ENCODE measurements at regions not wholly inside any gene's neighbourhood (a gene's known extent, or its start where the extent isn't known, plus 50 kb on each side); places are given as distances from the start of the nearest gene placed in this dataset.
"Not testable (repeated sequence)": the region's sequence is repeated elsewhere in the genome, so short reads cannot be mapped to it uniquely, and the experiment has no call there.

DNA sequence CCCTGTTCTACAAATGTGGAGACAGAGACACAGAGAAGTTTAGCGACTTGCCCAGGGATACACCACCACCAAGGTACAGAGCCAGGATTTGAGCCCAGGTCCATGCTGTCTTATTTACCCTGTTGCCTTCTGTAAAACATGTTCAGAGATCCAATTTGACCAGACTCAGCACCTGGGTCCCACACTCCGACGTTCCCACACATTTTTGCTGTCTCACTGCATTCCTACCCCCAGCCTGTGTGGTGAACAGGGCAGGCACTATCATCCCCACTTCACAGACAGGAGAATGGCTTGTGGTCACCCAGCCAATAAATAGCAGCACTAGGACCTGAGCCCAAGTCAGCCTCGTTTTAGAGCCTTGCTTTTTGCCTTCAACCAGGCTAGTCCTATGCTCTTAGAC lies 102.8 kb downstream of the PJA1 start:
- DNase-seq (ENCODE audit: low spot score in 2 of 2) (no peak), ATAC-seq (ENCODE audit: low read depth) (no peak)
- no peaks in the 10 kb centered on the region for H3K9me3 Mint-ChIP-seq
- H3K4me1 Mint-ChIP-seq = no peaks in the 10 kb centered on the region
- no peak overlapping the region for H3K27ac Mint-ChIP-seq
- peaks cover 1% of the 10 kb centered on the region for H3K27me3 Mint-ChIP-seq
- no peak overlapping the region for H3K4me3 Mint-ChIP-seq
- H3K36me3 Mint-ChIP-seq = no peaks in the 10 kb centered on the region

DNA sequence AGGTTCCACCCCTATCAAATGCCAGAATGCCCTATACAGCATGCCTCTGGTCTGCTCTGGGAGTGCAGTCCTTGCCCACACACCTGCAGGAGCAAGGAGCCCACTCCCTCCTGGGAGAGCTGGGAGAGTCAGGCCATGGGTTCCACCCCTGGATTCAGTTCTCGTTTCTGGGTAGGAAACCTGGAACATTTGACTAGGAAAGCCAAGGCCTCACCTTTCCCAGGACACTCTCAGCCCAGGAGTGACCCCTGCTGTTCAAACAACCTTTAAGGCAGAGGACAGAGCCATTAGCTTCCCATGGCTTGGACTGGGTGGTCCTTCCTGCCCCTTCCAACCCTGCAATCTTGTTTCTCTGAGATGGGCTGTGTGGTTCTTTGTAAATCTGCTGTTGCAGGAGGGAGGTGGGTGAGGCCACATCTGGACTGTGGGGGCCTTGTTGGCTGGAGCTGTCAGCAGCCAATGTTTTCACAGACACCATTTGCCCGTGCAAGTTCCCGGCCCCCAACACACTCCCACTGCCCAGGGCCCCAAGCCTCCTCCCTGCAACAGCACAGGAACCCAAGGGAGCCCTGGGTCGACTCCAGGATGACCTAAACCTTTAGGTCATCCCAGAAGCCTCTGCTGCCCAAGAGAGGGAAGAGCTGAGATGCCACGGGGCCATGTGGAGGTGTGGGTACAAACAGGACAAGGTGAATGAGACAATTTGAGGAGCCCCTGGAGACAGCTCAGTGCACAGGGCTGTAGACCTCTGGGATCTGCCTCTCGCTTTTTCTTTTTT lies 104.4 kb downstream of the PJA1 start:
- ATAC-seq (ENCODE audit: low read depth) (no peak), DNase-seq (ENCODE audit: low spot score in 2 of 2) (no peak)
- no peaks in the 10 kb centered on the region for H3K27me3 Mint-ChIP-seq
- no peaks in the 10 kb centered on the region for H3K9me3 Mint-ChIP-seq
- H3K36me3 Mint-ChIP-seq = no peaks in the 10 kb centered on the region
- H3K27ac Mint-ChIP-seq = no peak overlapping the region
- H3K4me1 Mint-ChIP-seq = no peaks in the 10 kb centered on the region
- H3K4me3 Mint-ChIP-seq = no peak overlapping the region

GRCh38 chrX:69055193-69055592 lies 110.1 kb downstream of the PJA1 start:
- Mint-ChIP-seq H3K9me3 (no peaks in the 10 kb centered on the region), H3K27me3 (no peaks in the 10 kb centered on the region), H3K36me3 (no peaks in the 10 kb centered on the region), H3K4me1 (no peaks in the 10 kb centered on the region), H3K4me3 (no peak overlapping the region), H3K27ac (no peak overlapping the region)
- DNase-seq (ENCODE audit: low spot score in 2 of 2) (no peak), ATAC-seq (ENCODE audit: low read depth) (no peak)

DNA sequence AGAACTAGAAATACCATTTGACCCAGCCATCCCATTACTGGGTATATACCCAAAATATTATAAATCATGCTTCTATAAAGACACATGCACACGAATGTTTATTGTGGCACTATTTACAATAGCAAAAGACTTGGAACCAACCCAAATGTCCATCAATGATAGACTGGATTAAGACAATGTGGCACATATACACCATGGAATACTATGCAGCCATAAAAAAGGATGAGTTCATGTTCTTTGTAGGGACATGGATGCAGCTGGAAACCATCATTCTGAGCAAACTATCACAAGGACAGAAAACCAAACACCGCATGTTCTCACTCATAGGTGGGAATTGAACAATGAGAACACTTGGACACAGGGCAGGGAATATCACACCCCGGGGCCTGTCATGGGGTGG lies 110.8 kb downstream of the PJA1 start:
- H3K9me3 Mint-ChIP-seq; H3K36me3 Mint-ChIP-seq; DNase-seq (ENCODE audit: low spot score in 2 of 2); ATAC-seq (ENCODE audit: low read depth); H3K27ac Mint-ChIP-seq; H3K4me1 Mint-ChIP-seq; H3K27me3 Mint-ChIP-seq; H3K4me3 Mint-ChIP-seq: not testable (repeated sequence)

- no peak for DNase-seq (ENCODE audit: low spot score in 2 of 2)
- Mint-ChIP-seq H3K4me3 (no peak overlapping the region), H3K36me3 (no peaks in the 10 kb centered on the region), H3K9me3 (no peaks in the 10 kb centered on the region), H3K27me3 (no peaks in the 10 kb centered on the region), H3K4me1 (no peaks in the 10 kb centered on the region), H3K27ac (no peak overlapping the region)
- ATAC-seq (ENCODE audit: low read depth) = no peak
These were observed 113.4 kb downstream of the PJA1 start for GRCh38 chrX:69051901-69052300.

GRCh38 chrX:69050051-69050765 lies 115.0 kb downstream of the PJA1 start:
- ATAC-seq (ENCODE audit: low read depth) = no peak
- no peaks in the 10 kb centered on the region for H3K4me1 Mint-ChIP-seq
- H3K4me3 Mint-ChIP-seq = no peak overlapping the region
- no peak for DNase-seq (ENCODE audit: low spot score in 2 of 2)
- peaks cover 3% of the 10 kb centered on the region for H3K27me3 Mint-ChIP-seq
- H3K36me3 Mint-ChIP-seq = no peaks in the 10 kb centered on the region
- H3K27ac Mint-ChIP-seq = no peak overlapping the region
- H3K9me3 Mint-ChIP-seq = no peaks in the 10 kb centered on the region

DNA sequence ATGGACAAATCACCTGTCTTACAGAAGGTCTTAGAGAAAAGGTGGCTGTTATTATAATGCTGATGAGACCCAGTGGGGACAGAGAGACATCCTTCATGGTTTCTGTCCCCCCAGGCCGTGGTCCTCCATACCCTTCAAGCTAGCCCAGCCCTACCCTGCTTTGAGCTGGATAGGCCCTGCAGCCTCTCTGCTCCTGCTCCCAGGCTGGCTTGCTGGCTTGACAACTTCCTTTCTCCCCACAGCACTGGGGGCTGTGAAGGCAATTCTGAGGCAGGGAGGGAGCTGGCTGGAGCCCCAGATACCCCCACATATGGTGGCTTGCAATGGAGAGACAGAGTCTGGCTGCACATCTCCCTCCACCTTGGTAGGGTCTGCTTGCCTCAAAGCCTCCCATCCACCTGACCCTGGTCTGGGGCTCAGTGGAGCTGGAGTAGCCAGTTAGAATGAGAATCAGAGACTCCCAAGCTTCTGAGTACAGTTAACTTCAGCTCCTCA lies 118.2 kb downstream of the PJA1 start:
- Mint-ChIP-seq H3K36me3 (no peaks in the 10 kb centered on the region), H3K4me1 (no peaks in the 10 kb centered on the region), H3K27me3 (peaks cover 3% of the 10 kb centered on the region), H3K27ac (no peak overlapping the region), H3K4me3 (no peak overlapping the region), H3K9me3 (peaks cover 2% of the 10 kb centered on the region)
- DNase-seq (ENCODE audit: low spot score in 2 of 2) (no peak), ATAC-seq (ENCODE audit: low read depth) (no peak)

GRCh38 chrX:69045616-69046345 lies 119.5 kb downstream of the PJA1 start:
- ATAC-seq (ENCODE audit: low read depth) (no peak), DNase-seq (ENCODE audit: low spot score in 2 of 2) (no peak)
- Mint-ChIP-seq H3K4me1 (no peaks in the 10 kb centered on the region), H3K36me3 (no peaks in the 10 kb centered on the region), H3K9me3 (peaks cover 2% of the 10 kb centered on the region), H3K27ac (no peak overlapping the region), H3K4me3 (no peak overlapping the region), H3K27me3 (peaks cover 3% of the 10 kb centered on the region)

- Mint-ChIP-seq H3K4me1 (no peaks in the 10 kb centered on the region), H3K36me3 (no peaks in the 10 kb centered on the region), H3K4me3 (no peak overlapping the region), H3K27ac (no peak overlapping the region), H3K27me3 (peaks cover 2% of the 10 kb centered on the region), H3K9me3 (no peaks in the 10 kb centered on the region)
- ATAC-seq (ENCODE audit: low read depth) = no peak
- no peak for DNase-seq (ENCODE audit: low spot score in 2 of 2)
These were observed 126.4 kb downstream of the PJA1 start for GRCh38 chrX:69038816-69039215.

- ATAC-seq (ENCODE audit: low read depth) (no peak), DNase-seq (ENCODE audit: low spot score in 2 of 2) (no peak)
- Mint-ChIP-seq H3K27ac (no peak overlapping the region), H3K4me3 (no peak overlapping the region), H3K27me3 (peaks cover 2% of the 10 kb centered on the region), H3K36me3 (no peaks in the 10 kb centered on the region), H3K9me3 (no peaks in the 10 kb centered on the region), H3K4me1 (no peaks in the 10 kb centered on the region)
These were observed 127.1 kb downstream of the PJA1 start for GRCh38 chrX:69038188-69038587.

- Mint-ChIP-seq H3K9me3 (no peaks in the 10 kb centered on the region), H3K36me3 (no peaks in the 10 kb centered on the region)
These were observed 127.5 kb downstream of the PJA1 start for GRCh38 chrX:69037786-69038185.

DNA sequence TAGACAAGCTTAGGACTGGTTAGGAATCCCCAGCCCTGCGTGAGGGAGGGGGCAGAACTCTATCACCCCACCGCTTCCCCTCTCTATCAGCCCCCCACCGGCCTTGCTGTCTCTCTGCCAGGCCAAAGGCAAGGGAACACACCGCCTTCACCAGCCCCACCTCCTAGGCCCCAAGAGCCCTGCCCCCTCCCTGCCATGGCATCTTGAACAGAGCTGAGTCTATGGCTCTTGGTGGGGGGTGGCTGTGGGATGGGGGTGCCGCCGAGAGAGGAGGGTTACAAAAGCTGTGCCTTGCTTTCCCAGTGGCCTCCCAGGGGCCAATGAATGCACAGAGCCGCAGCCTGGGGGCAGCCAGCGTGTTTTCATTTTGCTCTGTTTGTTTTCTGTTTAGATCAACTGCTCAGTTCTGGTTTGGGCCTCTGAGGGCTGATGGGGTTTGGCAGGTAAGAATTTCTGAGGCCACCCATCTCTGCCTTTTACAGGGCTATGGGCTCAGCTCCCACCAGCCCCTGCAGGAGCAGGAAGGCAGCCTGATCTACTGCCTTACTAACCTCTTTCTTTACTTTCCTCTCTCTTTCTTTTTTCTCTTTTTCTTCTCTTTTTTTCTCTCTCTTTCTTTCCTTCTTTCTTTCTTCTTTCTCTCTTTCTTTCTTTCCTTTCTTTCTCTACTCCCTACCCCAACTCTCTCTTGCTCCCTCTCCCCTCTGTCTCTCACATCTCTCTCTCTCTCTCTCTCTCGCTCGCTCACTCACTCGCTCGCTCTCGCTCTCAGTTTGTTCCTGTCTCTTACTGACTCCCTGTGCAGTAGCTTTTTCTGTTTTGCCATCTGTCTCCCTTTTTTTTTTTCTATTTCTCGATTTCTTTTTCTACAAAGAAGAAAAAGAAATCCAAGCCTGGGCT lies 128.3 kb downstream of the PJA1 start:
- no peaks in the 10 kb centered on the region for H3K4me1 Mint-ChIP-seq
- peaks cover 2% of the 10 kb centered on the region for H3K27me3 Mint-ChIP-seq
- no peaks in the 10 kb centered on the region for H3K9me3 Mint-ChIP-seq
- H3K4me3 Mint-ChIP-seq = no peak overlapping the region
- no peak for DNase-seq (ENCODE audit: low spot score in 2 of 2)
- no peak for ATAC-seq (ENCODE audit: low read depth)
- H3K36me3 Mint-ChIP-seq = no peaks in the 10 kb centered on the region
- H3K27ac Mint-ChIP-seq = no peak overlapping the region

More at GRCh38 chrX:69037786-69038185, 127.5 kb downstream of the PJA1 start:
- Mint-ChIP-seq H3K4me3 (no peak overlapping the region), H3K27me3 (peaks cover 2% of the 10 kb centered on the region), H3K4me1 (no peaks in the 10 kb centered on the region), H3K27ac (no peak overlapping the region)
- no peak for DNase-seq (ENCODE audit: low spot score in 2 of 2)
- ATAC-seq (ENCODE audit: low read depth) = no peak

- no peak for DNase-seq (ENCODE audit: low spot score in 2 of 2)
- Mint-ChIP-seq H3K27me3 (peaks cover 2% of the 10 kb centered on the region), H3K4me1 (no peaks in the 10 kb centered on the region), H3K4me3 (no peak overlapping the region), H3K9me3 (no peaks in the 10 kb centered on the region), H3K27ac (no peak overlapping the region), H3K36me3 (no peaks in the 10 kb centered on the region)
- ATAC-seq (ENCODE audit: low read depth) = no peak
These were observed 130.8 kb downstream of the PJA1 start for GRCh38 chrX:69034451-69034850.

Measured in memory B cell (primary cell).